NCI-H1417 treated with DMSO at 0.1 percent for 48 hours (cell line): ENCODE measurements at regions not wholly inside any gene's neighbourhood (a gene's known extent, or its start where the extent isn't known, plus 50 kb on each side); places are given as distances from the start of the nearest gene placed in this dataset.
A peak's percentile ranks its signal among the peaks of the same experiment; 100 is the strongest.
"Not testable (repeated sequence)": the region's sequence is repeated elsewhere in the genome, so short reads cannot be mapped to it uniquely, and the experiment has no call there.

Experiments used
- DNase-seq: peaks from one replicate; lab custom pipeline; 2025; lab: John Stamatoyannopoulos, UW

- DNase-seq: no peak
Observed at GRCh38 chr6:10128721-10129120, 286.2 kb downstream of the TFAP2A start.

DNA sequence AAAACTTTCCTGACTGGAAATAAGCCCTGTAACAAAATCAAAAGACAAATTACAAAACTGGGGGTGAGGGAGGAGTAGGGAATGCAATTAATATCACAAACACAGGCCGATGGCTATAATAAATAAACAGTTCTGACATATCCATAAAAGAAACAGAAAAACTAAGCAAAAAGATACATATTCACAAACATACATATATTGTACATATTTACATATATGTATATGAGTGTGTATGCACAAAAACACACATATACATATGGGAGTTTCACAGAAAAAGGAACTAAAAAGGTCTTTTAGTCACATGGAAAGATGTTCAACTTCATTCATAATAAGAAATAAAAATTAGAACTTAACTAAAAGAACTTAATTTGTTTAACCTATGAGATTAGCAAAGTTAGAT, 292.7 kb downstream of the TFAP2A start:
- DNase-seq: no peak

GRCh38 chr6:10112871-10113549, 301.9 kb downstream of the TFAP2A start:
- DNase-seq: no peak

- DNase-seq: no peak
Observed at GRCh38 chr6:10111975-10112374, 302.9 kb downstream of the TFAP2A start.

- DNase-seq: no peak
Observed at GRCh38 chr6:10101551-10102252, 313.2 kb downstream of the TFAP2A start.

DNA sequence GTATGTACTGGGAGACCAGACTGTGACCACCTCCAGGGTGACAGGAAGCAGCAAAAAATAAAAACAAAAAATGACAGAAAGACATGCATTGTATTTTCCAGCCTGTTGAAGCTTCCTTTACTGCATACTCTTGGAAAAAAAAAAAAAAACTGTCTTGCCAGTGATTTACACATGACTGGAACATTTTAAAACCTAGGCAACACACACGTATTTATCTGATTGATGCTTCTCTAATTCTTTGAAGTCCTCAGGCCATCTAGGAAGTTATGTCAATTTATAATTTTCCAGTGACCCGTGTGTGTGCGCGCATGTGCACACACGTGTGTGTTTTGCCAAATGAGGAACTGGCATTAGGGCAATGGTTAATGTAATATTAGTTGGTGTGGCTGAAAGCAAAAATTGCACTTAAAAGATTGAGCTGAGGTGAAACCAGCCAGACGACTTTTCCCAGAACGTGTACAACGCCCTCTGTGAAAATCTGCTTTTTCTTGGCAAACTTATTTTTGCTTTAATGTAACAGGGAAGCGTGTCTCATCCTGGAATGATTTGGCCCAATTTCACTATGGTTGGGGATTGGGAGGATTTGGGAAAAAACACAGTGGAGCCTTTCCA, 315.2 kb downstream of the TFAP2A start:
- DNase-seq: no peak

DNA sequence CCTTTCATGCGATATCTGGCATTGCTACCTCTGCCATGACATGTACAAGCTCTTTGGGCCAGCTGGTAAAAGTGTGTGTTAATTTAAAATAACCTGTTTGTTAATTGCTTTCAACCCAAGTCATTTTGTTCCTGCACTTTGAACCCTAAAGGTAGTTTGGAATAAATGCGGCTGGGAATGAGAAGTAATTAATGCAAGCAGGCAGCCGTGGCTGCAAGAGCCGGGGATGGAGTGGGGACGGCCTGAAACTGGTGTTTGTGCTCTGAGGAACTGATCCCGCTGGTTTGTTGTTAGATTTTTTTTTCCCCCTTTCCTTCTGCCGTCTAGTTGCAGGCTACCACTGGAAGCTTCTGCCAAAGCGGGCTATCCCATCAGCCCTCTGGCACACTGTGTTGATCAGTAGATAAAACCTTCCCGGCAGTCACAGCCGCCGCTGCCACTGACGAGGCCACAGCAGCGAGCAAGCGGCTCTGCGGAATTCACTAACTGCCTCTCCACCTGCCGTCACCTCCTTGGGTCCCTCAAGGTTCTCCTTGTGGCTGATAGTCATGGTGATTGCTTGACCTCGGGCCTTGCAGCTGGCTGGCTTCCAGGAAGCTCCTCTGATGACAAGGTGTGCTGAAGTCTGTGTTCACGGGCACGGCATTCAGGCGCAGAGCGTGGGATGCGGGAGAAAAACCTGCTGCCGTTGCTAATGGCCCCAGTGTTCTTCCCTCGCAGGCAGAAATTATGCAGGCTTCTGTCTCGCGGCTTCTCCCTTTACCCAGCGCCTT, 315.9 kb downstream of the TFAP2A start:
- peak; percentile 62 for DNase-seq

DNA sequence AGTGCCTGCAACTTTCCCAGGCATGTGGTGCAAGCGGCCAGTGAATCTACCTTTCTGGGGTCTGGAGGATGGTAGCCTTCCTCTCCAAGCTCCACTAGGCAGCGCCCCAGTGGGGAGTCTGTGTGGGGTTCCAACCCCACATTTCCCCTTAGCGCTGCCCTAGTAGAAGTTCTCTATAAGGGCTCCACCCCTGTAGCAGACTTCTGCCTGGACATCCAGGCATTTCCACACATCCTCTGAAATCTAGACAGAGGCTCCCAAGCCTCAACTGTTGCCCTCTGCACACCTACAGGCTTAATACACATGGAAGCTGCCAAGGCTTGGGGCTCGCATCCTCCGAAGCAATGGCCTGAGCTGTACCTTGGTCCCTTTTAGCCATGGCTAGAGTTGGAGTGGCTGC, 321.6 kb downstream of the TFAP2A start:
- no peak for DNase-seq

- no peak for DNase-seq
Observed at GRCh38 chr6:10084111-10084986, 330.5 kb downstream of the TFAP2A start.

- DNase-seq: no peak
Observed at GRCh38 chr6:10082385-10082784, 332.5 kb downstream of the TFAP2A start.

DNA sequence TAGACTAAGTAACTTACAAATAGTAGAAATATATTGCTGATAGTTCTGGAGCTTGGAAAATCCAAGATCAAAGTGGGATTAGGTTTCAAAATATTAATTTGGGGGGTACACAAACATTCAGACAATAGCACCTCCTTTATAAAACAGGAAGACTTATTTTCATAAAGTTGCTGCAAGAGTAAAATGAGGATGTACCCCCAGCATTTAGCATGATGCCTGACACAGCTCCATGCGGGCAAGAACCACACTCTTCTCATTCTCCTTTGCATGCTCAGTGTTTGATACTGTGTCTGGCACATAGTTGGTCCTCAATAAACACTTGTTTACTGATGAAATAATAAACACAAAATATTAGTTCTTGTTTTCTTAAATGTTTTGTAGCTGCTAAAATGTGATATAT, 332.9 kb downstream of the TFAP2A start:
- DNase-seq: no peak

DNA sequence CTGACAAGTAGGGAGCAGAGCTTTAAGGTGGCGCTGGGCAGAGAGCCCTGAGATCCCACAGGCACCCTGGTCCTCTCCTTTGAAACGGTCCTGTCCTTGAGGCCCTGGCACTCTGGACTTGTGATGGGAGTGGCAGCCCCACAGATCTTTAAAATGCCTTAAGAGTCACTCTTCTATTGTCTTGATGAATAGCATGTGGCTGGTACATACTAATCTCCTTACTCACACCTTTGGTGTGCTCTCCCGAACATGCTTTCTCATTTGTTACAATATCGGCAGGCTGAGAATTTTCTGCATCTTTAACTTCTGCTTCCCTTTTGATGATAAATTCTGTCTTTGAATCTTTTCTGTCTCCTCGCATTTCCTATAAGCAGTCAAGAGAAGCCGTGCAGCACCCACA, 333.8 kb downstream of the TFAP2A start:
- no peak for DNase-seq

DNA sequence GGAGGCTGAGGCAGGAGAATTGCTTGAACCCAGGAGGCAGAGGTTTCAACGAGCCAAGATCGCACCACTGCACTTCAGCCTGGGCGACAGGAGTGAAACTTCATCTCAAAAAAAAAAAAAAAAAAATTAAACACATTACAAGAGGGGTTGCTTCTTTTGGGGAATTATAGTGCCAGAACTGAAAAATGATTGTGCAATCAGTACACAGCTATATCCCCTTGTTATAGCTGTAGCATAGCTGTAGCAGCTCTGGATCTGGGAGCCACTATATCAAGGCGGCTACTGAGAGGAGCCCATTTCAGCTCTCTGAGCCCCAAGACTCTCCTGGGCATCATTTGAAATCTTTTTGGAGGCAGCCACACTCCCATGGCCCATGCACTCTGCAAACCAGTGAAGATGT, 334.3 kb downstream of the TFAP2A start:
- no peak for DNase-seq

- DNase-seq: no peak
Observed at GRCh38 chr6:10078581-10078980, 336.3 kb downstream of the TFAP2A start.

GRCh38 chr6:10074726-10075125, 340.1 kb downstream of the TFAP2A start:
- DNase-seq: not testable (repeated sequence)

DNA sequence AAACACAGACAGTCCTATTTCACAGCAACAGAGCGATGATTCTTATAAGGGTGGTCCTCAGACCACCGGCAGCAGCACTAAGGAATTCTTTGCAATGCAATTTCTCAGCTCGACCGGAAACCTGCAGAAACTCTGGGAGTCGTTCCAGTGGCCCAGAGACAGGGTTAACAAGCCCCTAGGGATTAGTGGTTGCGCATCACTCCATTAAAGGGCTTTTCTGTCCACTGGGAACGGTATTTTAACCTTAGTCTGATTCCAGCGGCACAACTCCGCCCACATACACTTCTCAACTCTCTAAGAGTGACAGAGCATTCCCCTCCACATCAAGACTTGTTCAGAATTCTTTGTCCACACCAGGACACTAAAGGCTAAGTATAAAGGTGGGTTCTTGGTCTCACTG, 341.5 kb downstream of the TFAP2A start:
- DNase-seq: no peak

- DNase-seq: no peak
Observed at GRCh38 chr6:10071631-10072220, 343.1 kb downstream of the TFAP2A start.

GRCh38 chr6:10060004-10060403, 354.9 kb downstream of the TFAP2A start:
- no peak for DNase-seq

DNA sequence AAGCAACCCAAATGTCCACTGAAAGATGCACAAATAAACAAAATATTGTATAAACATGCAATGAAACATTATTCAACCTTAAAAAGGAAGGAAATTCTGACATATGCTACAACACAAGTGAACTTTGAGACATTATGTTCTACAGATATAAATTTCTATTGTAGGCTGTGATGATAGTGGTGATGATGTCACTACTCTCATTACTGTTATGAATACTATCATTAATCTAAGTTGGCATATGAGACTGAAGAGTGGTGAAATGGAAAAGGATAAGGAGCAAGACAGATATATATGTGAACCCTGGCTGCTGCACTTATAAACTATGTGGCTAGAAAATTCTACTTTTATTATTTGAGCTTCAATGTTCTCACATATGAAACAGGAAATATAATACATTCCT, 360.2 kb downstream of the TFAP2A start:
- DNase-seq: no peak

GRCh38 chr6:10051283-10051682, 363.6 kb downstream of the TFAP2A start:
- no peak for DNase-seq
